Fibroblast of pulmonary artery (primary cell): ENCODE measurements at regions not wholly inside any gene's neighbourhood (a gene's known extent, or its start where the extent isn't known, plus 50 kb on each side); places are given as distances from the start of the nearest gene placed in this dataset.

Experiments used
- DNase-seq: peaks from one replicate; pipeline ENCODE4 v3.0.0-alpha.2; 2010; ENCODE audit warnings: low read depth
- H3K4me3 ChIP-seq: replicated peaks from 2 replicates; pipeline ENCODE4 v1.5.1; 2011; ENCODE audit warnings: low read depth, mild to moderate bottlenecking, control low read depth, low read length, moderate library complexity
- CTCF ChIP-seq: IDR thresholded peaks from 2 replicates; pipeline ENCODE4 v1.5.1; 2011; ENCODE audit warnings: mild to moderate bottlenecking, control low read depth, low read length, inconsistent platforms; ENCODE audit errors: missing control alignments

- DNase-seq: no peak
Measured at GRCh38 chr12:87812030-87812429, 217.2 kb downstream of the C12orf50 start.

GRCh38 chr12:87809916-87810315, 219.3 kb downstream of the C12orf50 start:
- DNase-seq: peak; percentile 32
- no peak for TF ChIP-seq CTCF
- no peak overlapping the region for H3K4me3 ChIP-seq

More at GRCh38 chr12:87812030-87812429, 217.2 kb downstream of the C12orf50 start:
- H3K4me3 ChIP-seq: no peak overlapping the region
- no peak for TF ChIP-seq CTCF

GRCh38 chr12:87807086-87807485, 222.1 kb downstream of the C12orf50 start:
- no peak for DNase-seq
- no peak for TF ChIP-seq CTCF
- no peak overlapping the region for H3K4me3 ChIP-seq

GRCh38 chr12:87806310-87806709, 222.9 kb downstream of the C12orf50 start:
- no peak overlapping the region for H3K4me3 ChIP-seq
- DNase-seq: no peak
- TF ChIP-seq CTCF: no peak

GRCh38 chr12:87804386-87804785, 224.8 kb downstream of the C12orf50 start:
- no peak for TF ChIP-seq CTCF
- H3K4me3 ChIP-seq: no peak overlapping the region
- DNase-seq: no peak

- no peak for DNase-seq
- H3K4me3 ChIP-seq: no peak overlapping the region
- TF ChIP-seq CTCF: no peak
Measured at GRCh38 chr12:87802721-87803011, 226.5 kb downstream of the C12orf50 start.

GRCh38 chr12:87801860-87802720, 227.1 kb downstream of the C12orf50 start:
- DNase-seq: peak; percentile 52
- no peak overlapping the region for H3K4me3 ChIP-seq
- no peak for TF ChIP-seq CTCF
